HCT116 (cell line): ENCODE measurements at regions not wholly inside any gene's neighbourhood (a gene's known extent, or its start where the extent isn't known, plus 50 kb on each side); places are given as distances from the start of the nearest gene placed in this dataset.

Source experiments
- ATAC-seq: fragments of 200-7000 bp; cut with Tn5 transposase; 2 replicates; pipeline ENCODE4 v1.9.1; 2020; ENCODE audit warnings: mild to moderate bottlenecking, moderate library complexity
- BruUV-seq: library from RNA; stranded (reverse); fragments of 400-500 nt; replicated peaks from 2 replicates; lab custom pipeline; 2021; lab: Mats Ljungman, UMichigan
- CTCF ChIA-PET: fragments of 300-600 bp; sonication (Branson Sonifier 250); formaldehyde crosslinking; loops from one replicate; lab custom pipeline; 2021; ENCODE audit warnings: antibody characterized with exemption; lab: Charles Lee
- POLR2A ChIA-PET: fragments of 300-600, 350-600 bp; sonication (Branson Sonifier 250); formaldehyde crosslinking; loops from one replicate; lab custom pipeline; 2021; ENCODE audit warnings: antibody characterized with exemption; lab: Charles Lee
- RAD21 ChIA-PET, 2 experiments: fragments of 300-600 bp; sonication (Branson Sonifier 250); formaldehyde crosslinking; loops; one replicate each; lab custom pipeline; 2023; ENCODE audit warnings: low total read pairs in 2 of 2; ENCODE audit not compliant: uncharacterized antibody in 2 of 2, unreplicated experiment in 2 of 2, low non-redundant PET in 1 of 2; lab: Charles Lee
- DNase-seq: peaks from one replicate; pipeline ENCODE4 v3.0.0-alpha.2; 2010; ENCODE audit warnings: low read depth, low spot score
- H2AFZ ChIP-seq: fragments of 200-600 bp; shearing (Covaris generic), sonication (generic); 2 replicates; pipeline ENCODE4 v1.6.1; 2017; ENCODE audit warnings: low read depth, mixed run types, mixed read lengths, antibody characterized with exemption, low read length; ENCODE audit not compliant: poor library complexity, severe bottlenecking
- H3K27ac ChIP-seq: 2 replicates; pipeline ENCODE4 v1.5.1; 2012; ENCODE audit warnings: low read depth, low read length
- H3K27me3 ChIP-seq: fragments of 200-600 bp; sonication (generic); 2 replicates; pipeline ENCODE4 v1.6.1; 2016; ENCODE audit warnings: mixed run types, low read length, mixed read lengths; ENCODE audit not compliant: insufficient read depth
- H3K36me3 ChIP-seq, 2 experiments: fragments of 200-500 bp in 1 of 2; fragments of 200-600 bp in 1 of 2; sonication (Bioruptor generic) in 1 of 2; sonication (generic) in 1 of 2; 2 replicates each; pipeline versions ENCODE4 v1.5.1 to v1.6.1; 2014 to 2016; ENCODE audit warnings: low read length in 2 of 2, inconsistent platforms in 1 of 2, mixed read lengths in 1 of 2, mixed run types in 1 of 2; ENCODE audit not compliant: insufficient read depth in 2 of 2, control insufficient read depth in 1 of 2
- H3K4me1 ChIP-seq, 2 experiments: fragments of 200-600 bp in 1 of 2; sonication (generic) in 1 of 2; 2 replicates each; pipeline versions ENCODE4 v1.5.1 to v1.6.1; 2012 to 2017; ENCODE audit warnings: low read length in 2 of 2, inconsistent platforms in 1 of 2, mild to moderate bottlenecking in 1 of 2, mixed read lengths in 1 of 2, mixed run types in 1 of 2, moderate library complexity in 1 of 2; ENCODE audit not compliant: insufficient read depth in 2 of 2, control insufficient read depth in 1 of 2
- H3K4me2 ChIP-seq: fragments of 200-600 bp; sonication (generic); 2 replicates; pipeline ENCODE4 v1.6.1; 2017; ENCODE audit warnings: mixed run types, low read length, mixed read lengths
- H3K4me3 ChIP-seq, 2 experiments: fragments of 200-600 bp in 1 of 2; sonication (generic) in 1 of 2; replicated peaks in 1 of 2; 2 replicates each; pipeline ENCODE4 v1.5.1; 2011 to 2016; ENCODE audit warnings: low read length in 2 of 2, control low read depth in 1 of 2, low read depth in 1 of 2, mild to moderate bottlenecking in 1 of 2, mixed read lengths in 1 of 2, mixed run types in 1 of 2
- H3K79me2 ChIP-seq: fragments of 200-600 bp; sonication (generic); 2 replicates; pipeline ENCODE4 v1.6.1; 2017; ENCODE audit warnings: mild to moderate bottlenecking, mixed run types, low read length, moderate library complexity, mixed read lengths; ENCODE audit not compliant: insufficient read depth
- H3K9ac ChIP-seq: fragments of 200-600 bp; sonication (generic); 2 replicates; pipeline ENCODE4 v1.6.1; 2016; ENCODE audit warnings: low read length, mixed read lengths
- H3K9me2 ChIP-seq: fragments of 200-600 bp; sonication (generic), shearing (Covaris generic); 2 replicates; pipeline ENCODE4 v1.6.1; 2017; ENCODE audit warnings: mixed run types, mild to moderate bottlenecking, moderate library complexity; ENCODE audit not compliant: insufficient read depth
- H3K9me3 ChIP-seq, 2 experiments: fragments of 200-500 bp in 1 of 2; fragments of 200-600 bp in 1 of 2; sonication (Bioruptor generic) in 1 of 2; sonication (generic) in 1 of 2; 2 replicates each; pipeline ENCODE4 v1.6.1; 2014 to 2017; ENCODE audit warnings: low read length in 2 of 2, mixed read lengths in 2 of 2, inconsistent platforms in 1 of 2, low read depth in 1 of 2, mild to moderate bottlenecking in 1 of 2, mixed run types in 1 of 2, moderate library complexity in 1 of 2; ENCODE audit not compliant: control insufficient read depth in 1 of 2, insufficient read depth in 1 of 2
- H4K20me1 ChIP-seq: fragments of 200-600 bp; sonication (generic), shearing (Covaris generic); 2 replicates; pipeline ENCODE4 v1.6.1; 2017; ENCODE audit warnings: mixed run types, mild to moderate bottlenecking, moderate library complexity; ENCODE audit not compliant: insufficient read depth
- ATF3 ChIP-seq: IDR thresholded peaks from 2 replicates; pipeline ENCODE4 v1.6.1; 2012
- CBX3 ChIP-seq: IDR thresholded peaks from 2 replicates; pipeline ENCODE4 v1.6.1; 2012; ENCODE audit warnings: low read depth
- CEBPB ChIP-seq: IDR thresholded peaks from 2 replicates; pipeline ENCODE4 v1.6.1; 2012; ENCODE audit warnings: low read depth
- EGR1 ChIP-seq: IDR thresholded peaks from 2 replicates; pipeline ENCODE4 v1.6.1; 2012; ENCODE audit warnings: low read depth
- ELF1 ChIP-seq: IDR thresholded peaks from 2 replicates; pipeline ENCODE4 v1.6.1; 2012; ENCODE audit warnings: low read depth, borderline replicate concordance
- EZH2phosphoT487 ChIP-seq: fragments of 200-600 bp; IDR thresholded peaks from 2 replicates; pipeline ENCODE4 v1.6.1; 2018; ENCODE audit warnings: antibody characterized with exemption, borderline replicate concordance
- FOSL1 ChIP-seq: IDR thresholded peaks from 2 replicates; pipeline ENCODE4 v1.6.1; 2012; ENCODE audit warnings: low read depth
- MAX ChIP-seq: IDR thresholded peaks from 2 replicates; pipeline ENCODE4 v1.6.1; 2012
- POLR2A ChIP-seq: IDR thresholded peaks from 2 replicates; pipeline ENCODE4 v1.7.0; 2011; ENCODE audit warnings: borderline replicate concordance; ENCODE audit not compliant: insufficient read depth, insufficient read length; ENCODE audit errors: extremely low read depth
- POLR2AphosphoS5 ChIP-seq: IDR thresholded peaks from 2 replicates; pipeline ENCODE4 v1.6.1; 2011; ENCODE audit warnings: mild to moderate bottlenecking, low read depth, low read length, moderate library complexity
- REST ChIP-seq: IDR thresholded peaks from 2 replicates; pipeline ENCODE4 v1.6.1; 2012; ENCODE audit warnings: low read depth
- SIN3A ChIP-seq: IDR thresholded peaks from 2 replicates; pipeline ENCODE4 v1.6.1; 2012; ENCODE audit warnings: low read depth
- SP1 ChIP-seq: IDR thresholded peaks from 2 replicates; pipeline ENCODE4 v1.6.1; 2012; ENCODE audit warnings: low read depth
- SRF ChIP-seq: IDR thresholded peaks from 2 replicates; pipeline ENCODE4 v1.6.1; 2012; ENCODE audit warnings: low read depth
- TCF7L2 ChIP-seq: IDR thresholded peaks from 2 replicates; pipeline ENCODE4 v1.7.0; 2011; ENCODE audit warnings: borderline replicate concordance, inconsistent platforms; ENCODE audit not compliant: insufficient read depth, insufficient read length; ENCODE audit errors: extremely low read depth
- YY1 ChIP-seq: IDR thresholded peaks from 2 replicates; pipeline ENCODE4 v1.6.1; 2011; ENCODE audit warnings: low read length, low read depth, moderate library complexity, mild to moderate bottlenecking; ENCODE audit not compliant: insufficient replicate concordance; ENCODE audit errors: extremely low read depth
- ZNF274 ChIP-seq: fragments of 200-500 bp; sonication (Bioruptor generic); IDR thresholded peaks from 2 replicates; pipeline ENCODE4 v1.6.1; 2014; ENCODE audit warnings: mild to moderate bottlenecking, low read depth, low read length, inconsistent platforms
- intact Hi-C: fragments of 100-400 bp; cut with micrococcal nuclease; formaldehyde crosslinking; loops from 2 replicates; pipeline ENCODE4 v1.10.0; 2022

GRCh38 chr11:116488836-116489389 is 283.9 kb downstream of the BUD13 start:
- CTCF ChIA-PET: no interaction called here
- Histone ChIP-seq H2AFZ (no peak overlapping the region), H3K79me2 (no peaks in the 10 kb centered on the region), H3K4me2 (no peak overlapping the region), H3K36me3 (no peaks in the 10 kb centered on the region), H3K9me2 (no peaks in the 10 kb centered on the region), H3K4me3 (no peak overlapping the region), H4K20me1 (no peaks in the 10 kb centered on the region), H3K27ac (no peak overlapping the region), H3K9ac (no peak overlapping the region), H3K9me3 (no peaks in the 10 kb centered on the region), H3K27me3 (peaks cover 78% of the 10 kb centered on the region), H3K4me1 (no peaks in the 10 kb centered on the region)
- intact Hi-C loops: no loop called here
- RAD21 ChIA-PET: no interaction called here
- no peak for DNase-seq
- BruUV-seq: no TSS peak
- ATAC-seq: no peak
- no peak for TF ChIP-seq FOSL1
- no peak for TF ChIP-seq YY1
- POLR2A ChIA-PET: no interaction called here

GRCh38 chr11:116485425-116485824 is 287.4 kb downstream of the BUD13 start:
- H3K27me3 ChIP-seq: peaks cover 74% of the 10 kb centered on the region

More at GRCh38 chr11:116485425-116485824, 287.4 kb downstream of the BUD13 start:
- ChIA-PET CTCF (no interaction called here), RAD21 (no interaction called here), POLR2A (no interaction called here)
- H3K9ac ChIP-seq: no peak overlapping the region
- no peak overlapping the region for H2AFZ ChIP-seq
- H3K4me3 ChIP-seq: no peak overlapping the region
- DNase-seq (no peak), ATAC-seq (no peak)
- no peaks in the 10 kb centered on the region for H3K79me2 ChIP-seq
- H3K27ac ChIP-seq: no peak overlapping the region
- no peak overlapping the region for H3K4me2 ChIP-seq
- no peaks in the 10 kb centered on the region for H3K9me3 ChIP-seq
- H4K20me1 ChIP-seq: no peaks in the 10 kb centered on the region
- intact Hi-C loops: no loop called here
- H3K9me2 ChIP-seq: no peaks in the 10 kb centered on the region
- no peak for TF ChIP-seq ZNF274
- TF ChIP-seq CEBPB: no peak
- TF ChIP-seq FOSL1: no peak
- no peak for TF ChIP-seq SIN3A
- TF ChIP-seq EZH2phosphoT487: no peak
- TF ChIP-seq SRF: no peak
- TF ChIP-seq EGR1: no peak
- TF ChIP-seq ATF3: no peak
- no peak for TF ChIP-seq TCF7L2
- TF ChIP-seq MAX: no peak
- no peak for TF ChIP-seq POLR2A
- no peak for TF ChIP-seq POLR2AphosphoS5
- no peak for TF ChIP-seq ELF1
- no peak for TF ChIP-seq REST
- TF ChIP-seq SP1: no peak
- no peak for TF ChIP-seq CBX3
- TF ChIP-seq, all 23 proteins: peak for 0
- BruUV-seq: no TSS peak
- no peaks in the 10 kb centered on the region for H3K36me3 ChIP-seq
- H3K4me1 ChIP-seq: no peaks in the 10 kb centered on the region
